HFF-Myc (cell line): ENCODE measurements at regions not wholly inside any gene's neighbourhood (a gene's known extent, or its start where the extent isn't known, plus 50 kb on each side); places are given as distances from the start of the nearest gene placed in this dataset.

Source experiments
- DNase-seq: peaks from one replicate; pipeline ENCODE4 v3.0.0-alpha.2; 2011; ENCODE audit warnings: low read depth; ENCODE audit errors: extremely low read depth
- H3K4me3 ChIP-seq: replicated peaks from 2 replicates; pipeline ENCODE4 v1.5.1; 2011; ENCODE audit warnings: low read depth, mild to moderate bottlenecking, control low read depth, low read length
- CTCF ChIP-seq: IDR thresholded peaks from 2 replicates; pipeline ENCODE4 v1.5.1; 2012; ENCODE audit warnings: mild to moderate bottlenecking, low read depth, low read length, control low read depth; ENCODE audit errors: missing control alignments

- DNase-seq, result no peak
- TF ChIP-seq CTCF, result no peak
- no peak overlapping the region for H3K4me3 ChIP-seq
These were observed 54.6 kb upstream of the ODC1 start for GRCh38 chr2:10502803-10503107.

GRCh38 chr2:10501980-10502802 is 54.1 kb upstream of the ODC1 start:
- no peak overlapping the region for H3K4me3 ChIP-seq
- DNase-seq, result no peak
- TF ChIP-seq CTCF, result no peak

- TF ChIP-seq CTCF, result no peak
- no peak overlapping the region for H3K4me3 ChIP-seq
- DNase-seq, result no peak
These were observed 53.4 kb upstream of the ODC1 start for GRCh38 chr2:10501451-10501961.

GRCh38 chr2:10500601-10501361 is 52.7 kb upstream of the ODC1 start:
- TF ChIP-seq CTCF, result no peak
- DNase-seq, result no peak
- no peak overlapping the region for H3K4me3 ChIP-seq

- no peak overlapping the region for H3K4me3 ChIP-seq
- no peak for DNase-seq
- TF ChIP-seq CTCF, result no peak
These were observed 51.9 kb upstream of the ODC1 start for GRCh38 chr2:10499911-10500521.

- DNase-seq, result no peak
- no peak overlapping the region for H3K4me3 ChIP-seq
- TF ChIP-seq CTCF, result no peak
These were observed 51.3 kb upstream of the ODC1 start for GRCh38 chr2:10499275-10499907.
